Right lobe of liver (tissue), 6 donors: ENCODE measurements at regions not wholly inside any gene's neighbourhood (a gene's known extent, or its start where the extent isn't known, plus 50 kb on each side); places are given as distances from the start of the nearest gene placed in this dataset.
A peak's percentile ranks its signal among the peaks of the same experiment; 100 is the strongest.

Experiments used
- ATAC-seq, 4 donors: fragments of 200-7000 bp; cut with Tn5 transposase; one replicate each; pipeline ENCODE4 v1.9.1; 2020; ENCODE audit warnings: mild to moderate bottlenecking in 4 of 4, moderate library complexity in 4 of 4
- DNase-seq, 3 donors: peaks; one replicate each; pipeline ENCODE4 v3.0.0-alpha.2; 2020
- H3K27ac ChIP-seq, 3 donors: fragments of 200-600 bp; one replicate each; pipeline ENCODE4 v1.8.0; 2022
- H3K27me3 ChIP-seq, 2 donors: fragments of 200-600 bp; one replicate each; pipeline ENCODE4 v1.8.0; 2022
- H3K36me3 ChIP-seq, 4 donors: fragments of 200-600 bp; sonication (generic) in 1 of 4; one replicate each; pipeline versions ENCODE4 v1.5.1 to v1.8.0; 2017 to 2022; ENCODE audit warnings: control low read depth in 1 of 4
- H3K4me1 ChIP-seq, 4 donors: fragments of 200-600 bp; sonication (generic) in 1 of 4; one replicate each; pipeline versions ENCODE4 v1.5.1 to v1.8.0; 2017 to 2022; ENCODE audit warnings: control low read depth in 1 of 4
- H3K4me3 ChIP-seq, 3 donors: fragments of 200-600 bp; one replicate each; pipeline ENCODE4 v1.8.0; 2022
- H3K9me3 ChIP-seq, 4 donors: fragments of 200-600 bp; sonication (generic) in 1 of 4; one replicate each; pipeline versions ENCODE4 v1.5.1 to v1.8.0; 2017 to 2022; ENCODE audit warnings: control low read depth in 1 of 4
- CTCF ChIP-seq, 4 donors: fragments of 200-600 bp in 3 of 4; fragments of 450-650 bp in 1 of 4; IDR thresholded peaks; one replicate each; pipeline versions ENCODE4 v1.5.1 to v1.8.0; 2016 to 2022; ENCODE audit warnings: antibody characterized with exemption in 4 of 4, mild to moderate bottlenecking in 2 of 4
- POLR2A ChIP-seq: fragments of 450-650 bp; IDR thresholded peaks from one replicate; pipeline ENCODE4 v1.6.1; 2017; ENCODE audit warnings: antibody characterized with exemption, mild to moderate bottlenecking
- WGBS: methylation state at CpG from one replicate; pipeline ENCODE4 v1.1.6; 2018; ENCODE audit warnings: low coverage, low lambda C conversion rate; ENCODE audit not compliant: insufficient coverage; ENCODE audit errors: missing lambda C conversion rate; 5-methylcytosine and 5-hydroxymethylcytosine counted together
- intact Hi-C, 2 donors: fragments of 100-400 bp; cut with DNase I; formaldehyde crosslinking; loops; one replicate each; pipeline versions ENCODE4 v1.11.2 to v1.14.1; 2022
- small RNA-seq, 2 experiments: library from RNA; depleted of rRNA; stranded (forward); fragments of <200 nt; gene quantifications; one replicate each; pipeline ENCODE3, GENCODE V24; 2016
- donor health status: DM: no; HTN: yes; CAD: no.
- donor health status: DM: no; HTN: no; CAD: no.
- donor health status: DM: no; HTN: no; CAD: no.
- donor health status: DM: no; HTN: yes; CAD: no.
- donor health status: DM: no; HTN: yes; CAD: no.

- ATAC-seq (peak; percentile 86 to 96 (median 91)), DNase-seq (no peak)
- intact Hi-C loops: no loop called here
- Histone ChIP-seq H3K27ac (no peak overlapping the region), H3K9me3 (no peaks in the 10 kb centered on the region), H3K36me3 (no peaks in the 10 kb centered on the region), H3K4me1 (no peaks in the 10 kb centered on the region), H3K4me3 (no peak overlapping the region), H3K27me3 (no peaks in the 10 kb centered on the region)
- TF ChIP-seq CTCF (IDR thresholded peaks at IDR 0.05) (peak; percentile 64 to 80 (median 68)), POLR2A (no peak)
- WGBS: 54% methylated on average over 8 of the region's 8 CpGs
Measured at GRCh38 chr18:75478996-75479880, 51.7 kb upstream of the SMIM21 start.

- Histone ChIP-seq H3K4me3 (no peak overlapping the region), H3K9me3 (no peaks in the 10 kb centered on the region), H3K27me3 (no peaks in the 10 kb centered on the region), H3K36me3 (no peaks in the 10 kb centered on the region), H3K4me1 (peaks cover 0 to 4% (median 0%) of the 10 kb centered on the region in 4 donors), H3K27ac (no peak overlapping the region)
- ATAC-seq (peak in 2 of 4 donors; percentile 26 to 58), DNase-seq (no peak)
- intact Hi-C loops: no loop called here
- TF ChIP-seq CTCF (IDR thresholded peaks at IDR 0.05) (no peak), POLR2A (no peak)
- WGBS: 56% methylated on average over 1 of the region's 1 CpG
Measured at GRCh38 chr18:75477900-75478299, 50.4 kb upstream of the SMIM21 start.

Small RNAs in the stretch of these regions (small RNA-seq; reads per million reads assigned to genes)
- 0 reads per million in 2 experiments for gene AC021506.2
